ENCODE measurements at regions not wholly inside any gene's neighbourhood (a gene's known extent, or its start where the extent isn't known, plus 50 kb on each side); places are given as distances from the start of the nearest gene placed in this dataset.

- H3K9me3 ChIP-seq (ENCODE audit: control insufficient read depth in 5 of 5, low read length in 5 of 5): peaks cover 0 to 3% (median 2%) of the 10 kb centered on the region in 5 donors
- H3K4me3 ChIP-seq (ENCODE audit: low read depth in 1 of 5, low read length in 5 of 5): no peak overlapping the region
- H3K9ac ChIP-seq (ENCODE audit: low read length in 5 of 5): no peak overlapping the region
- no peaks in the 10 kb centered on the region for H3K27me3 ChIP-seq (ENCODE audit: control insufficient read depth in 5 of 5, insufficient read depth in 4 of 5, low read length in 5 of 5)
- no peaks in the 10 kb centered on the region for H3K36me3 ChIP-seq (ENCODE audit: control insufficient read depth in 5 of 5, insufficient read depth in 5 of 5, low read length in 5 of 5)
- H3K4me1 ChIP-seq (ENCODE audit: control insufficient read depth in 5 of 5, insufficient read depth in 5 of 5, low read length in 5 of 5): peaks cover 0 to 14% (median 7%) of the 10 kb centered on the region in 5 donors
- no peak overlapping the region for H3K27ac ChIP-seq (ENCODE audit: low read depth, low read length)
Measured at GRCh38 chr14:54086767-54087166, 130.1 kb upstream of the BMP4 start.

GRCh38 chr14:54087376-54087775, 130.8 kb upstream of the BMP4 start:
- H3K9me3 ChIP-seq (ENCODE audit: control insufficient read depth in 5 of 5, low read length in 5 of 5): peaks cover 0 to 4% (median 2%) of the 10 kb centered on the region in 5 donors
- no peak overlapping the region for H3K9ac ChIP-seq (ENCODE audit: low read length in 5 of 5)
- H3K27me3 ChIP-seq (ENCODE audit: control insufficient read depth in 5 of 5, insufficient read depth in 4 of 5, low read length in 5 of 5): no peaks in the 10 kb centered on the region
- H3K4me1 ChIP-seq (ENCODE audit: control insufficient read depth in 5 of 5, insufficient read depth in 5 of 5, low read length in 5 of 5): peaks cover 0 to 14% (median 7%) of the 10 kb centered on the region in 5 donors
- no peak overlapping the region for H3K27ac ChIP-seq (ENCODE audit: low read depth, low read length)
- H3K4me3 ChIP-seq (ENCODE audit: low read depth in 1 of 5, low read length in 5 of 5): no peak overlapping the region
- no peaks in the 10 kb centered on the region for H3K36me3 ChIP-seq (ENCODE audit: control insufficient read depth in 5 of 5, insufficient read depth in 5 of 5, low read length in 5 of 5)

GRCh38 chr14:54088271-54088670, 131.6 kb upstream of the BMP4 start:
- peaks cover 0 to 14% (median 7%) of the 10 kb centered on the region in 5 donors for H3K4me1 ChIP-seq (ENCODE audit: control insufficient read depth in 5 of 5, insufficient read depth in 5 of 5, low read length in 5 of 5)
- H3K27ac ChIP-seq (ENCODE audit: low read depth, low read length): no peak overlapping the region
- no peaks in the 10 kb centered on the region for H3K27me3 ChIP-seq (ENCODE audit: control insufficient read depth in 5 of 5, insufficient read depth in 4 of 5, low read length in 5 of 5)
- no peak overlapping the region for H3K4me3 ChIP-seq (ENCODE audit: low read depth in 1 of 5, low read length in 5 of 5)
- H3K9me3 ChIP-seq (ENCODE audit: control insufficient read depth in 5 of 5, low read length in 5 of 5): peaks cover 0 to 10% (median 4%) of the 10 kb centered on the region in 5 donors
- no peaks in the 10 kb centered on the region for H3K36me3 ChIP-seq (ENCODE audit: control insufficient read depth in 5 of 5, insufficient read depth in 5 of 5, low read length in 5 of 5)
- H3K9ac ChIP-seq (ENCODE audit: low read length in 5 of 5): no peak overlapping the region

GRCh38 chr14:54090274-54090673, 133.6 kb upstream of the BMP4 start:
- Histone ChIP-seq H3K4me3 (ENCODE audit: low read depth in 1 of 5, low read length in 5 of 5) (no peak overlapping the region), H3K27ac (ENCODE audit: low read depth, low read length) (no peak overlapping the region), H3K9ac (ENCODE audit: low read length in 5 of 5) (no peak overlapping the region), H3K36me3 (ENCODE audit: control insufficient read depth in 5 of 5, insufficient read depth in 5 of 5, low read length in 5 of 5) (no peaks in the 10 kb centered on the region), H3K9me3 (ENCODE audit: control insufficient read depth in 5 of 5, low read length in 5 of 5) (peaks cover 0 to 21% (median 12%) of the 10 kb centered on the region in 5 donors), H3K4me1 (ENCODE audit: control insufficient read depth in 5 of 5, insufficient read depth in 5 of 5, low read length in 5 of 5) (peaks cover 0 to 11% (median 7%) of the 10 kb centered on the region in 5 donors), H3K27me3 (ENCODE audit: control insufficient read depth in 5 of 5, insufficient read depth in 4 of 5, low read length in 5 of 5) (no peaks in the 10 kb centered on the region)

GRCh38 chr14:54094765-54095164, 138.1 kb upstream of the BMP4 start:
- H3K36me3 ChIP-seq (ENCODE audit: control insufficient read depth in 5 of 5, insufficient read depth in 5 of 5, low read length in 5 of 5): no peaks in the 10 kb centered on the region

GRCh38 chr14:54098536-54098935, 141.9 kb upstream of the BMP4 start:
- no peaks in the 10 kb centered on the region for H3K36me3 ChIP-seq (ENCODE audit: control insufficient read depth in 5 of 5, insufficient read depth in 5 of 5, low read length in 5 of 5)
- H3K9ac ChIP-seq (ENCODE audit: low read length in 5 of 5): no peak overlapping the region
- H3K27me3 ChIP-seq (ENCODE audit: control insufficient read depth in 5 of 5, insufficient read depth in 4 of 5, low read length in 5 of 5): no peaks in the 10 kb centered on the region

More at GRCh38 chr14:54094765-54095164, 138.1 kb upstream of the BMP4 start:
- peaks cover 0 to 24% (median 12%) of the 10 kb centered on the region in 5 donors for H3K9me3 ChIP-seq (ENCODE audit: control insufficient read depth in 5 of 5, low read length in 5 of 5)
- no peak overlapping the region for H3K9ac ChIP-seq (ENCODE audit: low read length in 5 of 5)
- no peak overlapping the region for H3K27ac ChIP-seq (ENCODE audit: low read depth, low read length)
- no peaks in the 10 kb centered on the region for H3K4me1 ChIP-seq (ENCODE audit: control insufficient read depth in 5 of 5, insufficient read depth in 5 of 5, low read length in 5 of 5)
- H3K4me3 ChIP-seq (ENCODE audit: low read depth in 1 of 5, low read length in 5 of 5): no peak overlapping the region
- H3K27me3 ChIP-seq (ENCODE audit: control insufficient read depth in 5 of 5, insufficient read depth in 4 of 5, low read length in 5 of 5): no peaks in the 10 kb centered on the region

GRCh38 chr14:54102051-54102456, 145.4 kb upstream of the BMP4 start:
- H3K27me3 ChIP-seq (ENCODE audit: control insufficient read depth in 5 of 5, insufficient read depth in 4 of 5, low read length in 5 of 5): no peaks in the 10 kb centered on the region
- H3K4me3 ChIP-seq (ENCODE audit: low read depth in 1 of 5, low read length in 5 of 5): no peak overlapping the region
- H3K9ac ChIP-seq (ENCODE audit: low read length in 5 of 5): no peak overlapping the region
- no peaks in the 10 kb centered on the region for H3K9me3 ChIP-seq (ENCODE audit: control insufficient read depth in 5 of 5, low read length in 5 of 5)
- peaks cover 0 to 25% (median 0%) of the 10 kb centered on the region in 5 donors for H3K4me1 ChIP-seq (ENCODE audit: control insufficient read depth in 5 of 5, insufficient read depth in 5 of 5, low read length in 5 of 5)
- H3K27ac ChIP-seq (ENCODE audit: low read depth, low read length): no peak overlapping the region
- H3K36me3 ChIP-seq (ENCODE audit: control insufficient read depth in 5 of 5, insufficient read depth in 5 of 5, low read length in 5 of 5): no peaks in the 10 kb centered on the region

More at GRCh38 chr14:54098536-54098935, 141.9 kb upstream of the BMP4 start:
- no peak overlapping the region for H3K4me3 ChIP-seq (ENCODE audit: low read depth in 1 of 5, low read length in 5 of 5)
- no peak overlapping the region for H3K27ac ChIP-seq (ENCODE audit: low read depth, low read length)
- peaks cover 0 to 13% (median 0%) of the 10 kb centered on the region in 5 donors for H3K4me1 ChIP-seq (ENCODE audit: control insufficient read depth in 5 of 5, insufficient read depth in 5 of 5, low read length in 5 of 5)
- H3K9me3 ChIP-seq (ENCODE audit: control insufficient read depth in 5 of 5, low read length in 5 of 5): peaks cover 0 to 12% (median 5%) of the 10 kb centered on the region in 5 donors

- Histone ChIP-seq H3K27ac (ENCODE audit: low read depth, low read length) (no peak overlapping the region), H3K4me1 (ENCODE audit: control insufficient read depth in 5 of 5, insufficient read depth in 5 of 5, low read length in 5 of 5) (peaks cover 0 to 30% (median 3%) of the 10 kb centered on the region in 5 donors), H3K9ac (ENCODE audit: low read length in 5 of 5) (no peak overlapping the region), H3K27me3 (ENCODE audit: control insufficient read depth in 5 of 5, insufficient read depth in 4 of 5, low read length in 5 of 5) (no peaks in the 10 kb centered on the region), H3K36me3 (ENCODE audit: control insufficient read depth in 5 of 5, insufficient read depth in 5 of 5, low read length in 5 of 5) (no peaks in the 10 kb centered on the region), H3K4me3 (ENCODE audit: low read depth in 1 of 5, low read length in 5 of 5) (no peak overlapping the region), H3K9me3 (ENCODE audit: control insufficient read depth in 5 of 5, low read length in 5 of 5) (no peaks in the 10 kb centered on the region)
Measured at GRCh38 chr14:54102530-54102929, 145.9 kb upstream of the BMP4 start.

- Histone ChIP-seq H3K36me3 (ENCODE audit: control insufficient read depth in 5 of 5, insufficient read depth in 5 of 5, low read length in 5 of 5) (no peaks in the 10 kb centered on the region), H3K27ac (ENCODE audit: low read depth, low read length) (no peak overlapping the region), H3K9ac (ENCODE audit: low read length in 5 of 5) (no peak overlapping the region), H3K27me3 (ENCODE audit: control insufficient read depth in 5 of 5, insufficient read depth in 4 of 5, low read length in 5 of 5) (no peaks in the 10 kb centered on the region), H3K9me3 (ENCODE audit: control insufficient read depth in 5 of 5, low read length in 5 of 5) (no peaks in the 10 kb centered on the region), H3K4me3 (ENCODE audit: low read depth in 1 of 5, low read length in 5 of 5) (no peak overlapping the region), H3K4me1 (ENCODE audit: control insufficient read depth in 5 of 5, insufficient read depth in 5 of 5, low read length in 5 of 5) (peaks cover 0 to 41% (median 3%) of the 10 kb centered on the region in 5 donors)
Measured at GRCh38 chr14:54104601-54105145, 148.0 kb upstream of the BMP4 start.

- Histone ChIP-seq H3K4me3 (ENCODE audit: low read depth in 1 of 5, low read length in 5 of 5) (no peak overlapping the region), H3K9me3 (ENCODE audit: control insufficient read depth in 5 of 5, low read length in 5 of 5) (no peaks in the 10 kb centered on the region), H3K27me3 (ENCODE audit: control insufficient read depth in 5 of 5, insufficient read depth in 4 of 5, low read length in 5 of 5) (no peaks in the 10 kb centered on the region), H3K4me1 (ENCODE audit: control insufficient read depth in 5 of 5, insufficient read depth in 5 of 5, low read length in 5 of 5) (peaks cover 0 to 41% (median 3%) of the 10 kb centered on the region in 5 donors), H3K36me3 (ENCODE audit: control insufficient read depth in 5 of 5, insufficient read depth in 5 of 5, low read length in 5 of 5) (no peaks in the 10 kb centered on the region), H3K27ac (ENCODE audit: low read depth, low read length) (no peak overlapping the region), H3K9ac (ENCODE audit: low read length in 5 of 5) (no peak overlapping the region)
Measured at GRCh38 chr14:54105406-54105805, 148.8 kb upstream of the BMP4 start.
